Astrocyte of the cerebellum (primary cell): ENCODE measurements at regions not wholly inside any gene's neighbourhood (a gene's known extent, or its start where the extent isn't known, plus 50 kb on each side); places are given as distances from the start of the nearest gene placed in this dataset.

ENCODE experiments used
- DNase-seq: peaks from one replicate; pipeline ENCODE4 v3.0.0-alpha.2; 2011; ENCODE audit warnings: low read depth
- H3K4me3 ChIP-seq: 2 replicates; pipeline ENCODE4 v1.5.1; 2011; ENCODE audit warnings: mild to moderate bottlenecking, low read depth, low read length, moderate library complexity
- in situ Hi-C: cut with HindIII; loops from 2 replicates; pipeline ENCODE4 v1.10.0; 2017; ENCODE audit warnings: low sequenced_read_pairs
- TF ChIP-seq, protein P1 (sequence below): IDR thresholded peaks from 2 replicates; pipeline ENCODE4 v1.5.1; 2012; ENCODE audit warnings: low read length, low read depth, moderate library complexity, mild to moderate bottlenecking; ENCODE audit errors: missing control alignments

DNA sequence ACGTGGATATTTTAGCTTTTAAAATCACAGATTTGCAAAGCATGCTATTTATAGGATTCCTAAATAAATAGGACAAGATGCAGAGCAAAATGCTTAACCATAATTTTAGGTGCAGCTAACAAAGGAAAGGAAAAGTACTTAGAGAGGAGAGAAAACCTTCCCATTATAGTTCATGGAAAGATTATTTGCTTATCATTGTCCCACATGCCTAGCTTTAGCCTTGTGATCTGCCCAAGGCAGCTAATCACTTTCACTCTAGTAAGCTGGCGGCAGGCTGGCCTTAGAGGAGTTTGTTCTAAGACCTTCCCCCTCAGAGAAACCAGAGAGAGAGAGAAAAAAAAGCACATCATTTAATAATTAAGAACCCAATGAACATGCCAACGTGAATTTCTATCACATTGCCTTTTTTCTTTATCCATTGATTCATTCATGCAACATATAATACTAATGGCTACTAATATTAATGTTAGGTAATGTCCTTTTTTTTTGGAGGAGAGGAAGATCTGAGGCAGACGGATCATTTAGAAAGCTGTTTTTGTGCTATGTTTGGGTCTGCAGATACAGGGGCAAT, 274.6 kb downstream of the ARL4A start:
- DNase-seq, result no peak
- TF ChIP-seq, protein P1, sequence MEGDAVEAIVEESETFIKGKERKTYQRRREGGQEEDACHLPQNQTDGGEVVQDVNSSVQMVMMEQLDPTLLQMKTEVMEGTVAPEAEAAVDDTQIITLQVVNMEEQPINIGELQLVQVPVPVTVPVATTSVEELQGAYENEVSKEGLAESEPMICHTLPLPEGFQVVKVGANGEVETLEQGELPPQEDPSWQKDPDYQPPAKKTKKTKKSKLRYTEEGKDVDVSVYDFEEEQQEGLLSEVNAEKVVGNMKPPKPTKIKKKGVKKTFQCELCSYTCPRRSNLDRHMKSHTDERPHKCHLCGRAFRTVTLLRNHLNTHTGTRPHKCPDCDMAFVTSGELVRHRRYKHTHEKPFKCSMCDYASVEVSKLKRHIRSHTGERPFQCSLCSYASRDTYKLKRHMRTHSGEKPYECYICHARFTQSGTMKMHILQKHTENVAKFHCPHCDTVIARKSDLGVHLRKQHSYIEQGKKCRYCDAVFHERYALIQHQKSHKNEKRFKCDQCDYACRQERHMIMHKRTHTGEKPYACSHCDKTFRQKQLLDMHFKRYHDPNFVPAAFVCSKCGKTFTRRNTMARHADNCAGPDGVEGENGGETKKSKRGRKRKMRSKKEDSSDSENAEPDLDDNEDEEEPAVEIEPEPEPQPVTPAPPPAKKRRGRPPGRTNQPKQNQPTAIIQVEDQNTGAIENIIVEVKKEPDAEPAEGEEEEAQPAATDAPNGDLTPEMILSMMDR, result no peak
- in situ Hi-C loops, result no loop called here
- H3K4me3 ChIP-seq, result no peak overlapping the region

DNA sequence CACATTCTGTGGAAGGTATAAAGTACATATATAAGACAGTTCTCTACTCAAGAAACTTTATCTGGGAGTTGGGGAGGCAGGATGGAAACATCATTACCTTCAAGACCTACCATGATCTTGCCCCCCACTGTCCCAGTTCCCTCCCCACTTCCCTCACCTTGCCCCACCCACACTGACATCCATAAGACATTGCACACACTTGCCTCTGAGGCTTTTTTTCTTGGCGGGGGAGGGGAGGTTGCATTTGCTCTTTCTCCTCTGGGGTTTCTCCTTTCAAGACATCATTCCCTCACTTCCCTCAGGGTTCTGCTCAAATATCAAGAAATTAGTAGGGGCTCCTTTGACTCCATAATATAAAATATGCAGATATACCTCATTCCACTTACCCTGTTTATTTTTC, 276.0 kb downstream of the ARL4A start:
- H3K4me3 ChIP-seq, result no peak overlapping the region
- TF ChIP-seq, protein P1, result no peak
- DNase-seq, result no peak
- in situ Hi-C loops, result no loop called here

DNA sequence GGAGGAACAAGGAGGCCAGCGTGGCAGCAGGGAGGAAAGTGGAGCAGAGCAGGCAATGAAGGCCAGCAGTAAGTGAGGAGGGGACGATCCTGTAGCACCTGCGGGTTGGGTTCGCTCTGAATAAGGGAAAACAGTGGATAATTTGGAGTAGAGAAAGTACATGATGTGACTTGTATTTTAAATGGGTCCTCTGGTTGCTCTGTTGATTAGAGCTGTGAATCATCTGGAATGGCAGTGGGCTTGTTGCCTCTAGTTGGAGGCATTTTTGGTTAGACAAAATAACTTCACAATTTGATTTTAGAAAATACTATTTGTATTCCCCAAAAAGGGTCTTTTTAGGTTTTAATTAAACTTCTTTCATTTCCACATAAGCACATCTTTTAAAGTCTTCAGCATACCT, 277.4 kb downstream of the ARL4A start:
- H3K4me3 ChIP-seq, result no peak overlapping the region
- DNase-seq, result no peak
- in situ Hi-C loops, result no loop called here
- TF ChIP-seq, protein P1, result no peak

DNA sequence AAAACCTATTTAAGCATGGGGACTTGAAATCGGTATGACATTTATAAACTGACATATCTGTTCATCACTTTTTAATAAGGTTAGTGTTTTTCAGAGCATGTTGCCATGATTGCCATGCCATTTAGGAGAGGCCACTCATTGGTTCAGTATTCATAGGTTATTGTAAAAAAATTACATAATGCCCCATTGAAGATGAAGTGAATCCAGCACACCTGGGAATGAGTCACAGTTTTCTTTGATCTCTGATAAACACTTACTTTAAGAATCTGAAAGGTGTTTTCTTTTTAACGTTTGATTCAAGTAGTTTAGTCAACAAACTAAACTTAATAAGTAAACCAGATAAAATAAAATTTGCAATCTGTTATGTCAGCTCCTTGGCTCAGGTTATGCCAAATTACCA, 278.3 kb downstream of the ARL4A start:
- DNase-seq, result no peak
- H3K4me3 ChIP-seq, result no peak overlapping the region
- in situ Hi-C loops, result no loop called here
- TF ChIP-seq, protein P1, result no peak

DNA sequence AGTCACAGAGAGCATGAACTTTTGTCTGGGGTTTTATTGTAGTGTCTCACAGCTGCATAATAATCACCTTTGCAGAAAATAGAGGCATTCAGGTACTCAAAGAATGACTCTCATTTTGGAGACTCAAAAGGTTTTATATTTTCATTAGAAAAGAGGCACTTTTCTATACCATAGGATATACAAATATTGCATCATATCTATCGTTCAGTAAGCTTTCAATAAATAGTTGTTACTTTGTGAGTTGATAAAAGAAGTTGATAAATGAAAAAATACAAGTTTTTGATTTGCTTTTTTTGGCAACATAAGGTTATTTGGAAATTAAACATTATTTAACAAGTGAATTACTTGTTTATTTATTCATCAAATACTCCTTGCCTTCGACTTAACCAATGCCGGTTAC, 279.9 kb downstream of the ARL4A start:
- no peak for DNase-seq
- TF ChIP-seq, protein P1, result no peak
- no peak overlapping the region for H3K4me3 ChIP-seq
- in situ Hi-C loops, result no loop called here

DNA sequence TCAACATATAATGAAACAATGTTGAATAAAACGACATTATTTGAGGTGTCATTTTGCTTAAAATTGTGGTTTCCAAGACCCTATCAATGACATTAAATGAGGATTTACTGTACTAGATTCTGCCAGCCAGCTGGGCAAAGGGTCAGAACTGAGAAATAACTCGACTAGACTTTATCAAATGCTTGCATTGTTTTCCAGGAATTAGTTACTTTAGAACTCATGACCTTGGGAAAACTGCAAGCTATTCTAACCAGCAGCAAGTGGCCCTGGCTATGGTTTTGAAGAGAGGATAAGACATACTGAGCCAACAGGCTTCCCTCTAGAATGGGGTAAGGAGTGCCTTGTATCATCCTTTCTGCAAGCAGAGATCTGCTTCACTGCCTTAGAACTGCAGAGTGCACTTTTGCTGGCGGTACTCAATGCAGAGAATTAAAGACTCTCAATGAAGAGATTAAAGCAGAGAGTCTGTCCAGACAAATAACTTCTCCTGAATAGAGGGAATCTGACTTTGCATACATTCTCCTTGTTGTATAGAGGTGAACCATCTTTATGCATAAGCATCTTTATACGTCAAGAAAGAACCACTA, 281.5 kb downstream of the ARL4A start:
- no peak for DNase-seq
- no peak overlapping the region for H3K4me3 ChIP-seq
- TF ChIP-seq, protein P1, result no peak
- in situ Hi-C loops, result no loop called here
